GM21723 (cell line): ENCODE measurements at regions not wholly inside any gene's neighbourhood (a gene's known extent, or its start where the extent isn't known, plus 50 kb on each side); places are given as distances from the start of the nearest gene placed in this dataset.
"Not testable (repeated sequence)": the region's sequence is repeated elsewhere in the genome, so short reads cannot be mapped to it uniquely, and the experiment has no call there.

Experiments used
- ATAC-seq: cut with Tn5 transposase; IDR thresholded peaks from one replicate; pipeline ENCODE4 v1.9.1; 2021; ENCODE audit warnings: mild to moderate bottlenecking, moderate library complexity; ENCODE audit not compliant: unreplicated experiment

- not testable (repeated sequence) for ATAC-seq
Measured at GRCh38 chr10:57885618-57885968, 382.1 kb downstream of the IPMK start.

GRCh38 chr10:57884965-57885617 is 382.6 kb downstream of the IPMK start:
- no peak for ATAC-seq

GRCh38 chr10:57884407-57884806 is 383.3 kb downstream of the IPMK start:
- no peak for ATAC-seq

GRCh38 chr10:57880446-57881227 is 387.1 kb downstream of the IPMK start:
- no peak for ATAC-seq

GRCh38 chr10:57874810-57875209 is 392.9 kb downstream of the IPMK start:
- ATAC-seq: no peak

GRCh38 chr10:57867241-57867640 is 400.5 kb downstream of the IPMK start:
- no peak for ATAC-seq

- no peak for ATAC-seq
Measured at GRCh38 chr10:57864765-57865680, 402.7 kb downstream of the IPMK start.

- ATAC-seq: no peak
Measured at GRCh38 chr10:57849691-57850357, 417.9 kb downstream of the IPMK start.

- ATAC-seq: no peak
Measured at GRCh38 chr10:57846307-57847065, 421.2 kb downstream of the IPMK start.

GRCh38 chr10:57844387-57844998 is 423.2 kb downstream of the IPMK start:
- no peak for ATAC-seq

GRCh38 chr10:57830877-57831560 is 436.7 kb downstream of the IPMK start:
- no peak for ATAC-seq

GRCh38 chr10:57825015-57825414 is 442.7 kb downstream of the IPMK start:
- ATAC-seq: no peak

GRCh38 chr10:57823398-57823797 is 444.3 kb downstream of the IPMK start:
- no peak for ATAC-seq

- ATAC-seq: no peak
Measured at GRCh38 chr10:57822965-57823364, 444.7 kb downstream of the IPMK start.

- no peak for ATAC-seq
Measured at GRCh38 chr10:57818522-57818921, 449.2 kb downstream of the IPMK start.

GRCh38 chr10:57817741-57818140 is 450.0 kb downstream of the IPMK start:
- ATAC-seq: no peak

- ATAC-seq: no peak
Measured at GRCh38 chr10:57815949-57816348, 451.7 kb downstream of the IPMK start.

- no peak for ATAC-seq
Measured at GRCh38 chr10:57809961-57810360, 457.7 kb downstream of the IPMK start.

GRCh38 chr10:57807906-57808305 is 459.8 kb downstream of the IPMK start:
- no peak for ATAC-seq
